ENCODE measurements at regions not wholly inside any gene's neighbourhood (a gene's known extent, or its start where the extent isn't known, plus 50 kb on each side); places are given as distances from the start of the nearest gene placed in this dataset.

DNA sequence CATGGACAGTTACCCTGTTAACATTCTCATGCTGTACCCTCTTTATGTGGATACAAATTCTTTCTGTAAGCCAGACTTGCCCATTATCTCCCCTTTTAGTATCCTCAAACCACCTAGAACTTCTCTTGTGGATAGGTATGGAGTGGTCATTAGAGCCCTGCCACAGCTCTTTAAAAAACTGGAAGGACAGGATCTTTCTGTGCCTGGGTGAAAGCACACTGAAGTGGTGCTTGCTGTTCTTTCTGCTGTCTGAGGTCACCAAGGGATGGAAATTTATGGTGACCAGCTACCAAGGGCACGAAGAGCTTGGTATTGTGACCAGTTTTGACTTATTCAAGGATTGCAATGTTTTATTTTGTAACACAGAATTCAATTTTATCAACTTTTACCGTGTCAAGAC lies 344.2 kb downstream of the CBLL2 start:
- TF ChIP-seq CEBPB (IDR thresholded peaks at IDR 0.05; ENCODE audit: borderline replicate concordance in 1 of 2, low read depth in 2 of 2, low read length in 2 of 2) (no peak), HDAC2 (IDR thresholded peaks at IDR 0.05) (no peak), SMARCA5 (IDR thresholded peaks at IDR 0.05) (no peak), EP300 (IDR thresholded peaks at IDR 0.05; ENCODE audit: borderline replicate concordance in 1 of 2, control insufficient read depth in 1 of 2, low read depth in 2 of 2, low read length in 2 of 2) (no peak), GABPA (IDR thresholded peaks at IDR 0.05; ENCODE audit: low read depth) (no peak), POLR2AphosphoS2 (IDR thresholded peaks at IDR 0.05; ENCODE audit: low read depth, low read length) (no peak), HDAC6 (IDR thresholded peaks at IDR 0.05; ENCODE audit: unreplicated experiment) (no peak)
- TF ChIP-seq, protein P1, sequence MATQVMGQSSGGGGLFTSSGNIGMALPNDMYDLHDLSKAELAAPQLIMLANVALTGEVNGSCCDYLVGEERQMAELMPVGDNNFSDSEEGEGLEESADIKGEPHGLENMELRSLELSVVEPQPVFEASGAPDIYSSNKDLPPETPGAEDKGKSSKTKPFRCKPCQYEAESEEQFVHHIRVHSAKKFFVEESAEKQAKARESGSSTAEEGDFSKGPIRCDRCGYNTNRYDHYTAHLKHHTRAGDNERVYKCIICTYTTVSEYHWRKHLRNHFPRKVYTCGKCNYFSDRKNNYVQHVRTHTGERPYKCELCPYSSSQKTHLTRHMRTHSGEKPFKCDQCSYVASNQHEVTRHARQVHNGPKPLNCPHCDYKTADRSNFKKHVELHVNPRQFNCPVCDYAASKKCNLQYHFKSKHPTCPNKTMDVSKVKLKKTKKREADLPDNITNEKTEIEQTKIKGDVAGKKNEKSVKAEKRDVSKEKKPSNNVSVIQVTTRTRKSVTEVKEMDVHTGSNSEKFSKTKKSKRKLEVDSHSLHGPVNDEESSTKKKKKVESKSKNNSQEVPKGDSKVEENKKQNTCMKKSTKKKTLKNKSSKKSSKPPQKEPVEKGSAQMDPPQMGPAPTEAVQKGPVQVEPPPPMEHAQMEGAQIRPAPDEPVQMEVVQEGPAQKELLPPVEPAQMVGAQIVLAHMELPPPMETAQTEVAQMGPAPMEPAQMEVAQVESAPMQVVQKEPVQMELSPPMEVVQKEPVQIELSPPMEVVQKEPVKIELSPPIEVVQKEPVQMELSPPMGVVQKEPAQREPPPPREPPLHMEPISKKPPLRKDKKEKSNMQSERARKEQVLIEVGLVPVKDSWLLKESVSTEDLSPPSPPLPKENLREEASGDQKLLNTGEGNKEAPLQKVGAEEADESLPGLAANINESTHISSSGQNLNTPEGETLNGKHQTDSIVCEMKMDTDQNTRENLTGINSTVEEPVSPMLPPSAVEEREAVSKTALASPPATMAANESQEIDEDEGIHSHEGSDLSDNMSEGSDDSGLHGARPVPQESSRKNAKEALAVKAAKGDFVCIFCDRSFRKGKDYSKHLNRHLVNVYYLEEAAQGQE (IDR thresholded peaks at IDR 0.05; ENCODE audit: low read depth, low read length): no peak
- TF ChIP-seq, protein P2, sequence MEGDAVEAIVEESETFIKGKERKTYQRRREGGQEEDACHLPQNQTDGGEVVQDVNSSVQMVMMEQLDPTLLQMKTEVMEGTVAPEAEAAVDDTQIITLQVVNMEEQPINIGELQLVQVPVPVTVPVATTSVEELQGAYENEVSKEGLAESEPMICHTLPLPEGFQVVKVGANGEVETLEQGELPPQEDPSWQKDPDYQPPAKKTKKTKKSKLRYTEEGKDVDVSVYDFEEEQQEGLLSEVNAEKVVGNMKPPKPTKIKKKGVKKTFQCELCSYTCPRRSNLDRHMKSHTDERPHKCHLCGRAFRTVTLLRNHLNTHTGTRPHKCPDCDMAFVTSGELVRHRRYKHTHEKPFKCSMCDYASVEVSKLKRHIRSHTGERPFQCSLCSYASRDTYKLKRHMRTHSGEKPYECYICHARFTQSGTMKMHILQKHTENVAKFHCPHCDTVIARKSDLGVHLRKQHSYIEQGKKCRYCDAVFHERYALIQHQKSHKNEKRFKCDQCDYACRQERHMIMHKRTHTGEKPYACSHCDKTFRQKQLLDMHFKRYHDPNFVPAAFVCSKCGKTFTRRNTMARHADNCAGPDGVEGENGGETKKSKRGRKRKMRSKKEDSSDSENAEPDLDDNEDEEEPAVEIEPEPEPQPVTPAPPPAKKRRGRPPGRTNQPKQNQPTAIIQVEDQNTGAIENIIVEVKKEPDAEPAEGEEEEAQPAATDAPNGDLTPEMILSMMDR (IDR thresholded peaks at IDR 0.05 in 2 of 3, conservative IDR thresholded peaks at IDR 0.05 in 1 of 3; ENCODE audit: control insufficient read depth in 2 of 3, extremely low read depth in 1 of 3, insufficient read depth in 1 of 3, low read depth in 3 of 3, low read length in 3 of 3): no peak
